ENCODE measurements at regions not wholly inside any gene's neighbourhood (a gene's known extent, or its start where the extent isn't known, plus 50 kb on each side); places are given as distances from the start of the nearest gene placed in this dataset.
"Not testable (repeated sequence)": the region's sequence is repeated elsewhere in the genome, so short reads cannot be mapped to it uniquely, and the experiment has no call there.

DNA sequence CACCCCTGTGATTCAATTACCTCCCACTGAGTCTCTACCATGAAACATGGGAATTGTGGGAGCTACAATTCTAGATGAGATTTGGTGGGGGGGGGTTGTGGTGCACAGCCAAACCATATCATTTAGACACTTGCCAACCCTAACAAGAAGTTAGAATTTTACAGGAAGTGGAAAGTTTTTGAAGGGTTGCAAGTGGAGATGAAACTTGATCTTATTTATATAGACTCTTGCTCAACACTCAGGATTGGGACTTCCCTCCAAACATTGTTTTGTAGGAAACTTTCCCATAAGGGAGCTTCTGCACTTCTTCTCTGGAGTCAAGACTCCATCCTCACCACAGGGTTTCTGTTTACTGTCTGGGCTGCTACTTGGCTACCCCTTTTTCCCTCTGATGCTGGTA lies 266.7 kb upstream of the CDH11 start:
- Mint-ChIP-seq H3K36me3 (peaks cover 0 to 8% of the 10 kb centered on the region in 2 donors), H3K27ac (no peak overlapping the region), H3K9me3 (peaks cover 24 to 25% of the 10 kb centered on the region in 2 donors)
- DNase-seq (ENCODE audit: low spot score in 2 of 2) = no peak
- ATAC-seq = no peak

- Mint-ChIP-seq H3K9me3 (peaks cover 32 to 37% of the 10 kb centered on the region in 2 donors), H3K36me3 (peaks cover 0 to 19% of the 10 kb centered on the region in 2 donors), H3K27ac (no peak overlapping the region)
- DNase-seq (ENCODE audit: low spot score in 2 of 2) = no peak
- no peak for ATAC-seq
Observed at GRCh38 chr16:65386672-65387071, 264.8 kb upstream of the CDH11 start.

DNA sequence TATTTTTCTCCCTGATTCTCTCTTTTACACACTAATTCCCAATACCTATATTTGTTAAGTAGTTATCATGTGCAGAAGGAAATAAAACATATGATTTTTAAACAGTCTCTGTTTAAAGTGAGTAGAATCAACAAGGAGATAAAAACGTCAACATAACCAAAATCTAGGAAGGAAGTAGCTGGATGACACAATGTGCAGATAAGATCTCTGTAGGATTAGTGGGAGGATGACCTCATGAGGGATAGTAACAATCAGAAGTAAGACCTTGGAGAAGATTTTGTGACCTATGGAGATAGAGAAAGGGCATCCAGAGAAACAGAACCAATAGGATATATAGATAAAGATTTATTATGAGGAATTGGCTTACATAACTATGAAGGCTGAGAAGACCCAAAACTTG lies 262.6 kb upstream of the CDH11 start:
- Mint-ChIP-seq H3K27ac (no peak overlapping the region), H3K36me3 (peaks cover 0 to 19% of the 10 kb centered on the region in 2 donors), H3K9me3 (peaks cover 26 to 34% of the 10 kb centered on the region in 2 donors)
- DNase-seq (ENCODE audit: low spot score in 2 of 2) (no peak), ATAC-seq (no peak)

DNA sequence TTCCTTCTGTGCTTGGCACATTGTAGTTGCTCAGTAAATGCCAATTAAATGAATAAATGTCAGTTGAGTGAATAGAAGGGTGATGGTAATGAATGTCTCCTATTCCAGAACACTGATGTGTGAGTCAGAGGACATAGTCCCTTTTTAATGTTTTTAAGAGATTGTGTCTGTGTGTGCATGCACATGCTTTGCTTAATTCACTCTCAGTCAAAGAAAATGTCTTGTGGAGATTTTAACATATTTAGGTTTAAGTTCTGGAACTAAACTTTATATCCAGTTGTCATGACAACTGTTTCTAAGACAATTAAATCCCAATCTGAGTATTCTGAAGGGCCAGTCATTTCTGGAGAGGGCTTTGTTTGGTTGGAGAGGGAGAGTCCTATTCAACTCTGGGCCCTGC lies 255.3 kb upstream of the CDH11 start:
- peaks cover 10% of the 10 kb centered on the region in 2 donors for H3K9me3 Mint-ChIP-seq
- peaks cover 0 to 4% of the 10 kb centered on the region in 2 donors for H3K36me3 Mint-ChIP-seq
- H3K27ac Mint-ChIP-seq = no peak overlapping the region
- no peak for DNase-seq (ENCODE audit: low spot score in 2 of 2)
- no peak for ATAC-seq

DNA sequence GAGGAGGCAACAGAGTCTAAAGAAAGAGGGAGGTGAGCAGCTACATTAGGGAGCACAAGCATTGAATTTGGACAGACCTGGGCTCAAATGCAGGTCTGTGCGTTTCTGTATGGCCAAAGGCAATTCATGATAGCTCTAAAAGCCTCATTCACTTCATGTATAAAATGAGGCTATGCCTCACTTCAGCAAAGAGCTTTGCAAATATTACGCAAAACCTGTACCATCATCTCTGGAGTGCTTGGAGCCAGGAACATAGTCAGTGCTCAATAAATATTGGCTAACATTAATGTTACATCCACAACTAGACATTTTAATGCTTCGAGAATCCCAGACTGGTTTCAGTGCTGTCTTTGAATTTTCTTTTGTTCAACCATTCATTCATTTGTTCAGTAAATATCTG lies 254.7 kb upstream of the CDH11 start:
- ATAC-seq = no peak
- H3K36me3 Mint-ChIP-seq = no peaks in the 10 kb centered on the region

GRCh38 chr16:65375651-65376050 lies 253.8 kb upstream of the CDH11 start:
- ATAC-seq (no peak), DNase-seq (ENCODE audit: low spot score in 2 of 2) (no peak)
- no peak overlapping the region for H3K27ac Mint-ChIP-seq
- no peaks in the 10 kb centered on the region for H3K36me3 Mint-ChIP-seq
- peaks cover 4 to 6% of the 10 kb centered on the region in 2 donors for H3K9me3 Mint-ChIP-seq

More for the DNA sequence above, 254.7 kb upstream of the CDH11 start:
- H3K9me3 Mint-ChIP-seq = peaks cover 6% of the 10 kb centered on the region in 2 donors
- DNase-seq (ENCODE audit: low spot score in 2 of 2) = no peak
- H3K27ac Mint-ChIP-seq = no peak overlapping the region

DNA sequence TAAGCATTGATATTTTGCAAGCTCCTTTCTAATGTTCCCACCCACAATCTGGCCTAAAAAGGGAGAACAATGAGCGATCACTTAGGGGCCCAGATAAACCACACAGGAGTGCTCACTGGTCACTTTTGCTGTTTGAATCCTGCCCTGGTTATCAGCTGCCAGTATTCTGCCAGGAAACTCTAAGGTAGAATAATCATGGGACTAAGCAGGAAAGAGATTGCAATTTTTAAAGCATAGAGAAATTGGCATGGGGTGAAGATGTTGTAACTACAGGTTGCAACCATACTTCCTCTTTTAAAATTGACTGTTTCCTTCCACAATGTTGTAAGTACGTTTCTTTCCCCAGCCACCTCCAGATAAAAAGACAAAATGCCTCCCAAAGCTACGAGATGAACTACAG lies 251.2 kb upstream of the CDH11 start:
- Mint-ChIP-seq H3K9me3 (peaks cover 14 to 17% of the 10 kb centered on the region in 2 donors), H3K36me3 (peaks cover 0 to 7% of the 10 kb centered on the region in 2 donors), H3K27ac (no peak overlapping the region)
- no peak for ATAC-seq
- no peak for DNase-seq (ENCODE audit: low spot score in 2 of 2)

GRCh38 chr16:65372171-65372570 lies 250.3 kb upstream of the CDH11 start:
- Mint-ChIP-seq H3K27ac (no peak overlapping the region), H3K9me3 (peaks cover 14 to 17% of the 10 kb centered on the region in 2 donors)
- ATAC-seq = no peak

GRCh38 chr16:65365732-65366715 lies 244.2 kb upstream of the CDH11 start:
- DNase-seq (ENCODE audit: low spot score in 2 of 2) (no peak), ATAC-seq (no peak)
- Mint-ChIP-seq H3K9me3 (peaks cover 13 to 15% of the 10 kb centered on the region in 2 donors), H3K27ac (no peak overlapping the region), H3K36me3 (peaks cover 0 to 7% of the 10 kb centered on the region in 2 donors)

More at GRCh38 chr16:65372171-65372570, 250.3 kb upstream of the CDH11 start:
- DNase-seq (ENCODE audit: low spot score in 2 of 2) = no peak
- H3K36me3 Mint-ChIP-seq = peaks cover 0 to 7% of the 10 kb centered on the region in 2 donors

- DNase-seq (ENCODE audit: low spot score in 2 of 2); ATAC-seq; H3K27ac Mint-ChIP-seq; H3K36me3 Mint-ChIP-seq: not testable (repeated sequence)
- H3K9me3 Mint-ChIP-seq = peaks cover 11 to 15% of the 10 kb centered on the region in 2 donors
Observed at GRCh38 chr16:65356721-65357120, 234.9 kb upstream of the CDH11 start.

DNA sequence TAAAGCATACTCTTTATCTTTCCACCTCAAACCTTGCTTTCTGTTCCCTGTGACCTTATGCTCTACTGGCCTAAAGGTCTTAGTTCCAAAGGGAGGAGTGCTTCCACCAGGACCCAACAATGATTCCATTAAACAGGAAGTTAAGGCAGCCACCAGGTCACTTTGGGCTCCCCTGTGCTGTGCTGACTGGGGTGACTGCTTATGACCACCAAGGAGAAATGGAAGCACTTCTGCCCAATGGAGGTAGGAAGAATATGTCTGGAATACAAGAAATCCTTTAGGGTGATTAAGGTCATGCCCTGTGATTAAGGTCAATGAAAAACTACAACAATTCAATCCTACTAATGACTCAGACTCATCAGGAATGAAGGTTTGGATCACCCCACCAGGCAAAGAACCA lies 233.8 kb upstream of the CDH11 start:
- ATAC-seq = no peak
- peaks cover 12 to 17% of the 10 kb centered on the region in 2 donors for H3K9me3 Mint-ChIP-seq
- H3K36me3 Mint-ChIP-seq = no peaks in the 10 kb centered on the region
- no peak overlapping the region for H3K27ac Mint-ChIP-seq
- DNase-seq (ENCODE audit: low spot score in 2 of 2) = no peak

GRCh38 chr16:65353183-65353582 lies 231.3 kb upstream of the CDH11 start:
- H3K9me3 Mint-ChIP-seq = peaks cover 13 to 26% of the 10 kb centered on the region in 2 donors
- ATAC-seq (no peak), DNase-seq (ENCODE audit: low spot score in 2 of 2) (no peak)
- H3K27ac Mint-ChIP-seq = no peak overlapping the region
- H3K36me3 Mint-ChIP-seq = no peaks in the 10 kb centered on the region

- no peak overlapping the region for H3K27ac Mint-ChIP-seq
- ATAC-seq (no peak), DNase-seq (ENCODE audit: low spot score in 2 of 2) (no peak)
- H3K9me3 Mint-ChIP-seq = peaks cover 18 to 32% of the 10 kb centered on the region in 2 donors
- H3K36me3 Mint-ChIP-seq = no peaks in the 10 kb centered on the region
Observed at GRCh38 chr16:65349626-65350025, 227.8 kb upstream of the CDH11 start.

DNA sequence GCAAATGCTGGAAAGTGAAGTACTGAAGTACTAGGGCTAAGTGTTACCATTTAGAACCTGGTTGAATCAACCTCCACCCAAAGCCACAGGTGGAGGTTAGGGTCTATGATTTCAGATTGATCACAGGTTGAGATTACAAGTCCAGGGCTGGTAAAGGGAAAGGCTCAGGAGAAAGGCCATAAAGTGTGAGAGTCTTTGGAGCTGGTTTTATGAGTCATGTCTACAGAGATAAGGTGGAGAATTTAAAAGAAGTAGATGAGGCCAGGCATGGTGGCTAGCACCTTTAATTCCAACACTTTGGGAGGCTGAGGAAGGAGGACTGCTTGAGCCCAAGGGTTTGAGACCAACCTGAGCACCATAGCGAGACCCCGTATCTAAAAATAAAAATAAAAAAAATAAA lies 221.7 kb upstream of the CDH11 start:
- Mint-ChIP-seq H3K36me3 (no peaks in the 10 kb centered on the region), H3K27ac (no peak overlapping the region)

GRCh38 chr16:65342231-65342866 lies 220.5 kb upstream of the CDH11 start:
- DNase-seq (ENCODE audit: low spot score in 2 of 2) (no peak), ATAC-seq (no peak)
- peaks cover 18 to 30% of the 10 kb centered on the region in 2 donors for H3K9me3 Mint-ChIP-seq
- no peak overlapping the region for H3K27ac Mint-ChIP-seq
- no peaks in the 10 kb centered on the region for H3K36me3 Mint-ChIP-seq

More for the DNA sequence above, 221.7 kb upstream of the CDH11 start:
- peaks cover 25 to 34% of the 10 kb centered on the region in 2 donors for H3K9me3 Mint-ChIP-seq
- DNase-seq (ENCODE audit: low spot score in 2 of 2) (no peak), ATAC-seq (no peak)

DNA sequence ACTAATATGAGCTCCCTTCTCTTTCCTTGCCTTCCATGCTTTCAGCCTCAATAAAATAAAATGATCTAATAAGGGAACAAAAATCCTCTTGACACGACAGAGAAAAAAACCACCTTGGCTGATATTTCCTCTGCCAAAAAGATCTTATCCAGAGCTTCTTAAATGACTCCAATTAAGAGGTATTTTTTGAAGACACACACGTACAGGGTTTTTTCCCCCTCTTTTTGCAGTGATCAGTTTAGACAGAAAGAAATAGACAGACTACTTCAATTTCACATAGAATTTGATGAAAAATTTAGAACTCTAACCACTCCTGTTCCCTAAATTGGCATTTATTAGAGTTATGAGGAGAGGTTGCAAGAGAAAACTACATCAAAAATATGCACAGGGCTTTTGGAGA lies 217.2 kb upstream of the CDH11 start:
- H3K27ac Mint-ChIP-seq = no peak overlapping the region
- DNase-seq (ENCODE audit: low spot score in 2 of 2) (no peak), ATAC-seq (no peak)
- peaks cover 19% of the 10 kb centered on the region in 2 donors for H3K9me3 Mint-ChIP-seq
- H3K36me3 Mint-ChIP-seq = no peaks in the 10 kb centered on the region

- H3K36me3 Mint-ChIP-seq = no peaks in the 10 kb centered on the region
- no peak for DNase-seq (ENCODE audit: low spot score in 2 of 2)
- peaks cover 5 to 13% of the 10 kb centered on the region in 2 donors for H3K9me3 Mint-ChIP-seq
- H3K27ac Mint-ChIP-seq = no peak overlapping the region
- ATAC-seq = no peak
Observed at GRCh38 chr16:65336160-65336559, 214.3 kb upstream of the CDH11 start.
